Spleen (tissue), 7 donors: ENCODE measurements at regions not wholly inside any gene's neighbourhood (a gene's known extent, or its start where the extent isn't known, plus 50 kb on each side); places are given as distances from the start of the nearest gene placed in this dataset.

ENCODE experiments used
- CTCF ChIP-seq, 11 experiments: fragments of 200-600 bp in 7 of 11; fragments of 450-650 bp in 4 of 11; sonication (generic) in 4 of 11; IDR thresholded peaks in 8 of 11; conservative IDR thresholded peaks in 3 of 11; 1 replicate in 7 of 11; 2 replicates in 4 of 11; pipeline versions ENCODE4 v1.4.0 to v1.8.0; 2016 to 2021; ENCODE audit warnings: antibody characterized with exemption in 11 of 11, inconsistent platforms in 4 of 11, mild to moderate bottlenecking in 1 of 11
- POLR2A ChIP-seq, 3 donors: fragments of 450-650 bp; IDR thresholded peaks; one replicate each; pipeline ENCODE4 v1.5.1; 2017; ENCODE audit warnings: antibody characterized with exemption in 3 of 3, mild to moderate bottlenecking in 1 of 3
- POLR2AphosphoS5 ChIP-seq, 3 donors: sonication (generic); formaldehyde crosslinking; IDR thresholded peaks; one replicate each; pipeline ENCODE4 v1.5.1; 2017; ENCODE audit warnings: antibody characterized with exemption in 3 of 3
- donor health status: DM: no; HTN: no; CAD: no; lungs with moderate emphysema.
- donor health status: DM: no; HTN: no; CAD: no.
- donor health status: DM: no; HTN: no; CAD: no.

GRCh38 chr7:138407792-138408191, 52.3 kb upstream of the TRIM24 start:
- no peak for TF ChIP-seq CTCF (IDR thresholded peaks at IDR 0.05 in 8 of 11, conservative IDR thresholded peaks at IDR 0.05 in 3 of 11)
- no peak for TF ChIP-seq POLR2A (IDR thresholded peaks at IDR 0.05)
- peak in 1 of 3 donors; percentile 25 for TF ChIP-seq POLR2AphosphoS5 (IDR thresholded peaks at IDR 0.05)
